ENCODE measurements at regions not wholly inside any gene's neighbourhood (a gene's known extent, or its start where the extent isn't known, plus 50 kb on each side); places are given as distances from the start of the nearest gene placed in this dataset.

- no peak for TF ChIP-seq POLR2A (IDR thresholded peaks at IDR 0.05; ENCODE audit: low read length)
- TF ChIP-seq GATA1 (IDR thresholded peaks at IDR 0.05; ENCODE audit: low read depth, low read length) = no peak
These were observed 288.7 kb downstream of the CD109 start for GRCh38 chr6:73984571-73985210.

Data from erythroblast (primary cell).